Osteocyte (in vitro differentiated cells): ENCODE measurements at regions not wholly inside any gene's neighbourhood (a gene's known extent, or its start where the extent isn't known, plus 50 kb on each side); places are given as distances from the start of the nearest gene placed in this dataset.

Experiments
- DNase-seq: peaks from one replicate; pipeline ENCODE4 v3.0.0; 2021; ENCODE audit warnings: mixed read lengths; ENCODE audit not compliant: unreplicated experiment; ENCODE audit errors: extremely low spot score
- H3K27ac Mint-ChIP-seq: one replicate; pipeline ENCODE4 v1.8.0; 2021; ENCODE audit warnings: mild to moderate bottlenecking, mixed read lengths; ENCODE audit not compliant: unreplicated experiment
- H3K27me3 Mint-ChIP-seq: one replicate; pipeline ENCODE4 v1.8.0; 2021; ENCODE audit warnings: mixed read lengths; ENCODE audit not compliant: unreplicated experiment
- H3K36me3 Mint-ChIP-seq: one replicate; pipeline ENCODE4 v1.8.0; 2021; ENCODE audit warnings: mixed read lengths; ENCODE audit not compliant: unreplicated experiment
- H3K4me1 Mint-ChIP-seq: one replicate; pipeline ENCODE4 v1.8.0; 2021; ENCODE audit warnings: mixed read lengths; ENCODE audit not compliant: unreplicated experiment
- H3K4me3 Mint-ChIP-seq: one replicate; pipeline ENCODE4 v1.8.0; 2021; ENCODE audit warnings: mild to moderate bottlenecking, moderate library complexity, mixed read lengths; ENCODE audit not compliant: unreplicated experiment
- H3K9me3 Mint-ChIP-seq: one replicate; pipeline ENCODE4 v1.8.0; 2021; ENCODE audit warnings: mixed read lengths; ENCODE audit not compliant: unreplicated experiment
- TF ChIP-seq, protein P1 (sequence below): fragments of 200-600 bp; sonication (generic); IDR thresholded peaks from 2 replicates; pipeline ENCODE4 v1.5.0; 2021; ENCODE audit warnings: antibody characterized with exemption, mild to moderate bottlenecking, moderate library complexity

DNA sequence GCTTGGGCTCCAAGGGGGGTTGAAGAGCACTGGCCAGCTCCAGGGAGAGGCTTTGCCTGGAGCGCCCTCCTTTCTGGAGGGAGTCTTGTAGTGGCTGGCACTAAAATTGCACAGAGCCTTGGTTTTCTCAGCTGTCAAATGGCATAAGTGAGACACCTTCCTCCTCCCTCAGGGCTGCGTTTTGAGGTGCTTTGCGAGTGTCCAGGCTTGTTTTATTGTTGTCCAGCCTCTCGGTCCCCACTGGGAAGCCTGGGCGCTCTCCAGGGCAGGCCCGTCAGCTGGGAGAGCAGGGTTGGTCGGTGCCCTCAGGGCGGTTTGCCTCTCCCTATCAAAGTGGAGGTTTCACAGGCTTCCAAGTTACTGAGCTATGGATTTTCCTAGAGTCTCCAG, 149.3 kb upstream of the B3GAT1 start:
- peaks cover 14% of the 10 kb centered on the region for H3K4me1 Mint-ChIP-seq
- H3K4me3 Mint-ChIP-seq: no peak overlapping the region
- no peaks in the 10 kb centered on the region for H3K36me3 Mint-ChIP-seq
- H3K27ac Mint-ChIP-seq: no peak overlapping the region
- TF ChIP-seq, protein P1, sequence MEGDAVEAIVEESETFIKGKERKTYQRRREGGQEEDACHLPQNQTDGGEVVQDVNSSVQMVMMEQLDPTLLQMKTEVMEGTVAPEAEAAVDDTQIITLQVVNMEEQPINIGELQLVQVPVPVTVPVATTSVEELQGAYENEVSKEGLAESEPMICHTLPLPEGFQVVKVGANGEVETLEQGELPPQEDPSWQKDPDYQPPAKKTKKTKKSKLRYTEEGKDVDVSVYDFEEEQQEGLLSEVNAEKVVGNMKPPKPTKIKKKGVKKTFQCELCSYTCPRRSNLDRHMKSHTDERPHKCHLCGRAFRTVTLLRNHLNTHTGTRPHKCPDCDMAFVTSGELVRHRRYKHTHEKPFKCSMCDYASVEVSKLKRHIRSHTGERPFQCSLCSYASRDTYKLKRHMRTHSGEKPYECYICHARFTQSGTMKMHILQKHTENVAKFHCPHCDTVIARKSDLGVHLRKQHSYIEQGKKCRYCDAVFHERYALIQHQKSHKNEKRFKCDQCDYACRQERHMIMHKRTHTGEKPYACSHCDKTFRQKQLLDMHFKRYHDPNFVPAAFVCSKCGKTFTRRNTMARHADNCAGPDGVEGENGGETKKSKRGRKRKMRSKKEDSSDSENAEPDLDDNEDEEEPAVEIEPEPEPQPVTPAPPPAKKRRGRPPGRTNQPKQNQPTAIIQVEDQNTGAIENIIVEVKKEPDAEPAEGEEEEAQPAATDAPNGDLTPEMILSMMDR: no peak
- DNase-seq: peak; percentile 78
- no peaks in the 10 kb centered on the region for H3K27me3 Mint-ChIP-seq
- no peaks in the 10 kb centered on the region for H3K9me3 Mint-ChIP-seq

DNA sequence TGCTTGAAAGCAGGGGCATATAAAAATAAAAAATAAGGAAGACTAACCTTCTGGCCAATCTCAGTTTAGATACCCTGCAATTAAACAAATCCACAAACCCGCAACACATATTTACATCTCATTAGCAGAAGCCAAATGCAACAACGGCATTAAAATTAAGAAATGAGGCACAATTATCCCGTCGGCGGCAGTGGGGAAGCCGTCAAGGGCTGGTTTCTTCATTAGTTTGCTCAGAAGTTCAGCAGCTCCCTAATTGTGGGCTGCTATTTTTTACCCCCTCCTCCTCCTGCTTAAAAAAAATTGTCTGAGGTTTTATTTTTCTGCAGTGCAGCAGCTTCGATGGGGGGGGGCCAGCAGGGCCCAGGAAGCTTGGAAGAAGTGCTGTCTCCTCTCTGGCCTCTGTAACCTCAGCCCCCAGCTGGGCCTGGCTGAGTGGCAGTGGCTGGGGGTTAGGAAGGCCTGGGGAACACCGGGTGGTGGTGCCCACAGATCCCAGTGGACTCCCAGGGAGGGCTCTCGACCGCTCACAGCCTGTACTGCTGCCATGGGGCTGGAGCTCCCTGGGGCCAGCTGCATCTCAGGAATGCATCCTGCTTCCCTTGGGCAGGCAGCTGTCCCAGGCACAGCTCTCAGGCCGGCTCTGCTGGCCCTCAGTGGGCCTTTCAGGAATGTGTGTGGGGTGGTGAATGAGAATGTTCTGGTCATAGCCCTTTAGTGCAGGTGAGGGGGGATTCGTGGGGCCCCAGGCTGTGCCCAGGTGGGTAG, 148.7 kb upstream of the B3GAT1 start:
- no peak overlapping the region for H3K4me3 Mint-ChIP-seq
- peaks cover 14% of the 10 kb centered on the region for H3K4me1 Mint-ChIP-seq
- TF ChIP-seq, protein P1: no peak
- H3K27me3 Mint-ChIP-seq: no peaks in the 10 kb centered on the region
- no peak overlapping the region for H3K27ac Mint-ChIP-seq
- peak; percentile 84 for DNase-seq
- no peaks in the 10 kb centered on the region for H3K36me3 Mint-ChIP-seq
- no peaks in the 10 kb centered on the region for H3K9me3 Mint-ChIP-seq

DNA sequence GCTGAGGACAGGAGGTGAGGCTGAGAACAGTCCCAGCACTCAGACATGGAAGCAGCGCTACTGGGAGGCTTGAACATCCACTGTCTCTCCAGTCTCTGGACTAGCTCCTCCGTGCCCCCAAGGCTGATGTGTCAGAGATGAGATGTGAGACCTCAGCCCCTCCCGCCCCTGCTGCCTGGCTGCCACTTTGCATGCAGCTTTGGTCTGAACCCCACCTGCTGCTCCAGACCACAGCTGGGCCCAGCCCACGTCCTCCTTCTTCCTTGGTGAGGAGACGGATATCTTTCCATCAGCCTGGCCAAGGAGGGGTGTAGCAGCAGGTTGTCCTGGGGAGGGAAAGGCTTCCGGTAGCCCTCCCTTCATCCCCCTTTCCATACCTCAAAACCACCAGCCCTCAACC, 148.0 kb upstream of the B3GAT1 start:
- TF ChIP-seq, protein P1: no peak
- Mint-ChIP-seq H3K4me1 (peaks cover 14% of the 10 kb centered on the region), H3K36me3 (no peaks in the 10 kb centered on the region), H3K4me3 (no peak overlapping the region), H3K9me3 (no peaks in the 10 kb centered on the region), H3K27me3 (no peaks in the 10 kb centered on the region), H3K27ac (no peak overlapping the region)
- peak; percentile 73 for DNase-seq

DNA sequence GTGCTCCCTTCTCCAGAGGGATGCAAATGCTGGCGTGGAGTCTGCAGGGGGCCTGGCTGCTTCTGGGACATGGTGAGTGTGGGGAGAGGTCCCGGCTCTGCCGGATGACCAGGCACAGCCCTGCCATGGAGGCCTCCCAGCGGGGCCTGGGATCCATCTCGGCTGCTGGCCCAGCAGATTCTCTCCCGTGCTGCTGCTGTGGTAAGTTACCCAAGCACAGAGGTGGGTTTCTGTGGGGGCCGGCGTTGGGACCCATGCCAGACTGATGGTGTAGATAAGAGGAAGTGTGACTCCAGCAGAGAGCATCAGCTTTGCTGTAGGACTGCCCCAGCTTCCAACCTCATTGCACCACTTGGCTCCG, 147.5 kb upstream of the B3GAT1 start:
- TF ChIP-seq, protein P1: no peak
- DNase-seq: peak; percentile 75
- Mint-ChIP-seq H3K4me1 (peaks cover 14% of the 10 kb centered on the region), H3K9me3 (no peaks in the 10 kb centered on the region), H3K27ac (no peak overlapping the region), H3K27me3 (no peaks in the 10 kb centered on the region), H3K36me3 (no peaks in the 10 kb centered on the region), H3K4me3 (no peak overlapping the region)

DNA sequence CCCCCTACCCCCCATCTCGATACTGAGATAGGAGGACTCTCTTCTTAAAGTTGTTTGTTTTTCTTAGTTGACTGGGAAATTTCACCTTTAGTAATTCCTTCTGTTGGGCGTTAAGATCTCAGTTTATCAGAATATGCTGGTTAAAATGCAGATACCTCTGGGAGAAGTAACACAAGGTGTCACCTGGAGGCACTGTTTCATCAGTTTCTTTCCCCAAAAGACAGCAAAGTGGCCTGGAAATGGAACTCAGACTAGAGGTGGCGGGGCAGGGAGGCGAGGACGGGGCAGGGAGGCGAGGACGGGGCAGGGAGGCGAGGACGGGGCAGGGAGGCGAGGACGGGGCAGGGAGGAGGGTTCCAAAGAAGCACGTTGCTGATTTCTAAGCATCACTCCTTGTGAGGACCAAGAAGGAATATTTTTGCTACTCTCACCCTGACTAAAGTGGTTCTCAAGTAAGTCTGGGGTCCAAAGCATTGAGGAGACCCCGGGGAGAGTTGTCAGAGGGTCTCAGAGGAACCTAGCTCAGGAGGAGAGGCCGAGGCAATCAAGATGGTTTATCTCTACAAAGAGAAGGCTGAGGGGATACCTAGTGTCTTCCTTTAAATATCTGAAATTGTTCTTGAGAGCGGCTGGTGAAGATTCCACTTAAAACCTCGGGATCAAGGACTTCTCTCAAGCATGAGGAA, 147.0 kb upstream of the B3GAT1 start:
- TF ChIP-seq, protein P1: no peak
- no peak overlapping the region for H3K27ac Mint-ChIP-seq
- no peaks in the 10 kb centered on the region for H3K36me3 Mint-ChIP-seq
- peaks cover 14% of the 10 kb centered on the region for H3K4me1 Mint-ChIP-seq
- H3K9me3 Mint-ChIP-seq: no peaks in the 10 kb centered on the region
- DNase-seq: peak; percentile 30
- H3K27me3 Mint-ChIP-seq: no peaks in the 10 kb centered on the region
- H3K4me3 Mint-ChIP-seq: no peak overlapping the region
